Panc1 (cell line): ENCODE measurements at regions not wholly inside any gene's neighbourhood (a gene's known extent, or its start where the extent isn't known, plus 50 kb on each side); places are given as distances from the start of the nearest gene placed in this dataset.

ENCODE experiments used
- ATAC-seq: fragments of 200-7000 bp; cut with Tn5 transposase; 2 replicates; pipeline ENCODE4 v1.9.1; 2020; ENCODE audit warnings: mild to moderate bottlenecking, moderate library complexity
- BruUV-seq: library from RNA; stranded (reverse); fragments of 400-500 nt; replicated peaks from 2 replicates; lab custom pipeline; 2021; lab: Mats Ljungman, UMichigan
- CTCF ChIA-PET: fragments of 300-600 bp; sonication (Branson Sonifier 250); formaldehyde crosslinking; loops from one replicate; lab custom pipeline; 2022; ENCODE audit warnings: antibody characterized with exemption; lab: Charles Lee
- POLR2A ChIA-PET: fragments of 300-600 bp; sonication (Branson Sonifier 250); formaldehyde crosslinking; loops from one replicate; lab custom pipeline; 2022; ENCODE audit warnings: antibody characterized with exemption; lab: Charles Lee
- DNase-seq: peaks from one replicate; pipeline ENCODE4 v3.0.0-alpha.2; 2010; ENCODE audit warnings: low read depth, low spot score
- H3K27ac ChIP-seq: 2 replicates; pipeline ENCODE4 v1.5.1; 2011; ENCODE audit warnings: mild to moderate bottlenecking, low read length, inconsistent platforms
- H3K27me3 ChIP-seq: fragments of 200-500 bp; sonication (Bioruptor generic); 2 replicates; pipeline ENCODE4 v1.6.0; 2014; ENCODE audit warnings: low read length, inconsistent platforms; ENCODE audit not compliant: control insufficient read depth, insufficient read depth
- H3K36me3 ChIP-seq: fragments of 200-500 bp; sonication (Bioruptor generic); 2 replicates; pipeline ENCODE4 v1.5.1; 2014; ENCODE audit warnings: inconsistent platforms, mild to moderate bottlenecking, low read length, moderate library complexity; ENCODE audit not compliant: control insufficient read depth, insufficient read depth
- H3K4me1 ChIP-seq: 2 replicates; pipeline ENCODE4 v1.5.1; 2011; ENCODE audit warnings: inconsistent platforms, mild to moderate bottlenecking, low read length, moderate library complexity; ENCODE audit not compliant: control insufficient read depth, insufficient read depth
- H3K4me3 ChIP-seq, 2 experiments: 2 replicates each; pipeline ENCODE4 v1.5.1; 2011 to 2012; ENCODE audit warnings: low read depth in 2 of 2, low read length in 2 of 2, mild to moderate bottlenecking in 2 of 2, inconsistent platforms in 1 of 2, moderate library complexity in 1 of 2
- H3K9me3 ChIP-seq: fragments of 200-500 bp; sonication (Bioruptor generic); 2 replicates; pipeline ENCODE4 v1.5.1; 2014; ENCODE audit warnings: low read depth, mild to moderate bottlenecking, inconsistent platforms, low read length, moderate library complexity; ENCODE audit not compliant: control insufficient read depth, insufficient read depth
- CTCF ChIP-seq: fragments of 450-650 bp; IDR thresholded peaks from 2 replicates; pipeline ENCODE4 v1.5.1; 2017; ENCODE audit warnings: mild to moderate bottlenecking
- POLR2AphosphoS5 ChIP-seq: IDR thresholded peaks from 2 replicates; pipeline ENCODE4 v1.6.1; 2012; ENCODE audit warnings: mild to moderate bottlenecking, low read depth, low read length, moderate library complexity
- REST ChIP-seq, 2 experiments: IDR thresholded peaks; 2 replicates each; pipeline ENCODE4 v1.6.1; 2011 to 2012; ENCODE audit warnings: low read depth in 2 of 2, control low read depth in 1 of 2, low read length in 1 of 2, mild to moderate bottlenecking in 1 of 2, moderate library complexity in 1 of 2; ENCODE audit not compliant: insufficient read depth in 1 of 2
- SIN3A ChIP-seq: IDR thresholded peaks from 2 replicates; pipeline ENCODE4 v1.6.1; 2012; ENCODE audit warnings: low read depth, mild to moderate bottlenecking, low read length, moderate library complexity, borderline replicate concordance; ENCODE audit not compliant: insufficient read depth
- TCF7L2 ChIP-seq: IDR thresholded peaks from 2 replicates; pipeline ENCODE4 v1.6.1; 2011; ENCODE audit warnings: mild to moderate bottlenecking, low read depth, low read length, inconsistent platforms
- in situ Hi-C: cut with HindIII; loops from 2 replicates; pipeline ENCODE4 v1.10.0; 2016; ENCODE audit warnings: low sequenced_read_pairs, low pct_unique_long_range_greater_than_20kb
- intact Hi-C: fragments of 100-400 bp; cut with micrococcal nuclease; formaldehyde crosslinking; loops from one replicate; pipeline ENCODE4 v1.10.0; 2022; ENCODE audit not compliant: unreplicated experiment

GRCh38 chr14:47857646-47858045 is 182.2 kb upstream of the MDGA2 start:
- in situ Hi-C loops: no loop called here
- no peak overlapping the region for H3K4me3 ChIP-seq
- POLR2A ChIA-PET: no interaction called here
- TF ChIP-seq REST (IDR thresholded peaks at IDR 0.05; ENCODE audit: insufficient read depth in 1 of 2, low read depth in 2 of 2, low read length in 1 of 2): no peak
- no peak for TF ChIP-seq CTCF
- TF ChIP-seq POLR2AphosphoS5: no peak
- no peak for TF ChIP-seq TCF7L2
- no peak for TF ChIP-seq SIN3A
- no peak overlapping the region for H3K27ac ChIP-seq
- ATAC-seq (no peak), DNase-seq (no peak)
- CTCF ChIA-PET: no interaction called here
- no peaks in the 10 kb centered on the region for H3K27me3 ChIP-seq
- no peaks in the 10 kb centered on the region for H3K9me3 ChIP-seq
- intact Hi-C loops: no loop called here
- H3K4me1 ChIP-seq: no peaks in the 10 kb centered on the region
- BruUV-seq: no TSS peak
- no peaks in the 10 kb centered on the region for H3K36me3 ChIP-seq

GRCh38 chr14:47852278-47852677 is 176.9 kb upstream of the MDGA2 start:
- Histone ChIP-seq H3K27me3 (no peaks in the 10 kb centered on the region), H3K4me1 (no peaks in the 10 kb centered on the region), H3K27ac (no peak overlapping the region), H3K4me3 (no peak overlapping the region), H3K9me3 (no peaks in the 10 kb centered on the region), H3K36me3 (no peaks in the 10 kb centered on the region)
- no peak for TF ChIP-seq SIN3A
- TF ChIP-seq POLR2AphosphoS5: no peak
- TF ChIP-seq CTCF: no peak
- no peak for TF ChIP-seq TCF7L2
- TF ChIP-seq REST (IDR thresholded peaks at IDR 0.05; ENCODE audit: insufficient read depth in 1 of 2, low read depth in 2 of 2, low read length in 1 of 2): no peak
- no TSS peak for BruUV-seq
- intact Hi-C loops (no loop called here), in situ Hi-C loops (no loop called here)
- ChIA-PET CTCF (no interaction called here), POLR2A (no interaction called here)
- DNase-seq: no peak
- no peak for ATAC-seq
